GM20000 (cell line): ENCODE measurements at regions not wholly inside any gene's neighbourhood (a gene's known extent, or its start where the extent isn't known, plus 50 kb on each side); places are given as distances from the start of the nearest gene placed in this dataset.
"Not testable (repeated sequence)": the region's sequence is repeated elsewhere in the genome, so short reads cannot be mapped to it uniquely, and the experiment has no call there.

Source experiments
- DNase-seq: peaks from one replicate; pipeline ENCODE4 v3.0.0; 2012; ENCODE audit warnings: low spot score
- CTCF ChIP-seq: IDR thresholded peaks from 2 replicates; pipeline ENCODE4 v1.5.1; 2012; ENCODE audit warnings: mild to moderate bottlenecking, control low read depth; ENCODE audit errors: extremely low read depth, missing control alignments

DNA sequence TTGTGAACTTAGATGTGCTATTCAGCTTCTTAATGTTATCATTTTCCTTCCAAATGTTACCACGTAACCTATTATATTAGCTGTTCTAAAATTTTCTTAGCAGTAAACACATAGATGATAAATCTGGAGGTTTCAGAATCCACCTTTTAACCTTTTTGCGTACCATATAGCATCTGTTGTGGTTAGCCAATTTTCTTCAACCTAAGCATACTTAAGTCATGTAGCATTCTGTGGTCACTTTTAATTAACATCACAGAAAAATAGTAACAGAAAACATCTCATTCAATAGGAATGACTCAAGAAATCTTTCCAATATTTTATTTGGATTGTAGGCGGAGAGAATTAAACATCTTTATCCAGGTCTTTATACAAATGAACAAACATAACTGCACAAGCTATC lies 1465.3 kb upstream of the GBE1 start:
- no peak for TF ChIP-seq CTCF
- DNase-seq = no peak

DNA sequence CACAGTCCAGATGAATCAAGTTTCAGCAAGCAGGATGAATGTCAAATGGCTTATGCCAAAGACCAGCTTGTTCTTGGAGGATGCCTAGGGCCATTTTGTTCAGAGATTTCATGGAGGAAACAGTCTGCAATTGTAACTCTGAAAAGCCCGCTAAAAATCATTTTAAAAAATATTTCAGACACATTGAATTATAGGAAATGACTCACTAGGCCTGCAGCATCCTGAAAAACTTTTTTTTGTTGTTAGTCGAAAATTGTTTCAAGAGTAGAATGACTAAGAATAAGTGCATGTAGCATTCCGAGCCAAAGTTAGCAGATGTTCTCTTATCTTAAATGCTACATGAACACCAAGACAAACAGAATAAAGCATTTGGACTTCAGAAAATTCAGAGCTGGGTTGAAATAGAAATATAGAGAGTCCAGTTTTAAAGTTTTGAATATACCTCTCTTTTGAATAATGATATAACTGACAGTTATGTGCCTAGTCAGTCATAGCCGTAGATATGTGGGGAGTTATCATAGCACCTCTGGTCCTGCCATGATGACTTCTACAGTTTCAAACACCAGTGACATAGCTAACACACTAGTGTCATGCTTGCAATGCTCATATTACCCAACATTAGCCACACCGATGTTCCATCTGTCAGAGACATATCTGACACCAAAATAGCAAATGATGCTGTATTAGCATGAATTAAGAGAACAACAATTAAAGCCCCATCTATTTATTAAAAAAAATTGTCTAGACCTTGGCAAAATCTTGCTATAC lies 1462.8 kb upstream of the GBE1 start:
- DNase-seq = no peak

DNA sequence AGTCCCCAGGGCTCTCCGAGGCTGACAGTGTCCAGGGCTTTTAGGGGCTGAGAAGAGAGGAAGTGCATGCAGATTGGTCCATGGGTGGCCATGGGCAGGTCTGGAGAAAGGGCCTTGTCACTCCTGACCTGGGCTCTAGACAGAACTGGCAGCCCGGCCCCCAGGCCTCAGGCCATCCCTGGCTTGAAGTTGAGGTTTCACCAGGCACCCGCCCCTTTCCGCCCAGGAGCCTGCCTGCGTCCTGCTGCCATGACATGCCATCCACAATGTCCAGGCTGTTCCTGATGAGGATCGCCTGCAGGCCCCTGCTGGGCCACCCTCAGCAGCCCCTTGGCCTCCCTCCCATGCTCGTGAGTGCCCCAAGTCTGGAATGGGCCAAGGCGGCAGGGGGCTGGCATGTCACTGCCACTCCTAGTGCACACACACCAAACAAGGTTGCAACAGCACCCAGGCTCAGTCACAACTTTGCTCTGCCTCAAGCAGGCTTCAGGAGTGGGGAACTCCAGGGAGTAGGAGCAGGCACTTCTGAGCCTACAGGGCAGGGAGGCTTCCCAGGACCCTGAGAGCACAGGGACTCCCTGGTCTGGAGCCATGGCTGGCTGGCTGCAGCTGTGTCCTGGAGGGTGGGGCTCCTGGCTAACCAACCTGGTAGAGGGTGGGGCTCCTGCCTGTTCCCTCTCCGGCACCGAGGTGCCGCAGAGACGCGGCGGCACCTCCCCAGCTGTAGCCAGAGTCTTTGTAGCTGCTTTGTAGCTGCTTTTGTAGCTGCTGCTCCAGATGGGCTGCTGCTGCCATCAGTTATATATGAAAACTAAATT lies 1457.1 kb upstream of the GBE1 start:
- DNase-seq = no peak
- TF ChIP-seq CTCF = no peak

More for the DNA sequence above, 1462.8 kb upstream of the GBE1 start:
- TF ChIP-seq CTCF = no peak

DNA sequence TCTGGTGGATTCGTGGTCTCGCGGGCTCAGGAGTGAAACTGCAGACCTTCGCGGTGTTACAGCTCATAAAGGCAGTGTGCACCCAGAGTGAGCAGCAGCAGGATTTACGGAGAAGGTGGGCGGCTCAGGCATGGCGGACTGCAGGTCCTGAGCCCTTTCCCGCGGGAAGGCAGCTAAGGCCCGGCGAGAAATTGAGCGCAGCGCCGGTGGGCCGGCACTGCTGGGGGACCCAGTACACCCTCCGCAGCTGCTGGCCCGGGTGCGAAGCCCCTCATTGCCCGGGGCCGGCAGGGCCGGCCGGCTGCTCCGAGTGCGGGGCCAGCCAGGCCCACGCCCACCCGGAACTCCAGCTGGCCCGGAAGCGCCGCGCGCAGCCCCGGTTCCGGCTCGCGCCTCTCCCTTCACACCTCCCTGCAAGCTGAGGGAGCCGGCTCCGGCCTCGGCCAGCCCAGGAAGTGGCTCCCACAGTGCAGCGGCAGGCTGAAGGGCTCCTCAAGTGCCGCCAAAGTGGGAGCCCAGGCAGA lies 1456.2 kb upstream of the GBE1 start:
- not testable (repeated sequence) for DNase-seq

DNA sequence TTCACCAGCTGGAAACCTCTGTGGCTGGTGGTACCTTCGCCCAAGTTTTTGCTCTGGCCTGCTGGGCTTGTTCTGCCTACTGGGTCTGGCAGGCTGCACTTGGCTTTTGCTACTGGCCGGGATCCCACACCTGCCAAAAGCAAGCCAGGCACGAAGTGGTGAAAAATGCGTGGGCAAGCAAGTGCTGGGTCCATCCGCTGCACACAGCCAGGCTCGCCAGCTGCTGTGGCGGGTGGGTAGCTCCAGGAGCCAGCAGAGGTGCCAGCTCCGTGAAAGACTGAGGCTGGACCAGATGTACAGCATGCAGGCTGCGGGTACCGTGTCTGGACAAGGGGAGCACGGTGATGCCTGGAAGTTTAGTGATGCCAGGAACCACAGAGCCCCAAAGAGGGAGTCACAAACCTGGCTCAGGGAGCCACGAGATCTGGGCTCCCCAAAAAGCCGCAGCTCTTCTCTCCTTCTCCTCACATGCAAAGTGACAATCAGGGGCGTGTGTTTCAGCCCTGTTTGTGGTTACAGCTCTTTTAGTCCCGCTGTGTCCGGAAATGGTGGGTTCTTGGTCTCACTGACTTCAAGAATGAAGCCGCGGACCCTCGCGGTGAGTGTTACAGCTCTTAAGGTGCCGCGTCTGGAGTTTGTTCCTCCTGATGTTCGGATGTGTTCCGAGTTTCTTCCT lies 1455.6 kb upstream of the GBE1 start:
- TF ChIP-seq CTCF = no peak
- no peak for DNase-seq

GRCh38 chr3:83195243-83195642 lies 1433.8 kb upstream of the GBE1 start:
- no peak for DNase-seq
- no peak for TF ChIP-seq CTCF

- no peak for DNase-seq
- TF ChIP-seq CTCF = no peak
These were observed 1432.1 kb upstream of the GBE1 start for GRCh38 chr3:83193526-83193925.
